GM21381 (cell line): ENCODE measurements at regions not wholly inside any gene's neighbourhood (a gene's known extent, or its start where the extent isn't known, plus 50 kb on each side); places are given as distances from the start of the nearest gene placed in this dataset.
"Not testable (repeated sequence)": the region's sequence is repeated elsewhere in the genome, so short reads cannot be mapped to it uniquely, and the experiment has no call there.

Source experiments
- ATAC-seq: cut with Tn5 transposase; IDR thresholded peaks from one replicate; pipeline ENCODE4 v1.9.1; 2021; ENCODE audit warnings: mild to moderate bottlenecking, moderate library complexity; ENCODE audit not compliant: unreplicated experiment

DNA sequence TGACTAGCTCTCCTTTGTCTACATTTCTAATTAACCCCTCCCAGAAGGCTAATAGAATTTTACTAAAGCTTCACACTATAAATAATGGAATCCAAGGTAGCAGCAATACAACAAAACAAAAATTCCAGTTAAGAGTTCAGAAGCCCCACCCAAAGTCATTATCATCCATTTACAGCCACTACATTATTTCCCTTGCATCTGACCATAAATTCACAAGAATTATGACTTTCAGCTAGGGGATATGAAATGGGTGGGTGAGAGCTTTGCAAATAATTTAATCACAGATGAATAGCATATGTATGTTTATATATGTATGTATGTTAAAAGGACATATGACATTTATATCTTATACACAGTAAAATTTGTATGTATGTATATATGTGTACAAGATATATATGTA is 65.3 kb upstream of the PTGDR start:
- ATAC-seq = no peak

- ATAC-seq = no peak
These were observed 77.1 kb upstream of the PTGDR start for GRCh38 chr14:52190337-52190931.

- ATAC-seq = no peak
These were observed 78.2 kb upstream of the PTGDR start for GRCh38 chr14:52189325-52189724.

- ATAC-seq = no peak
These were observed 79.1 kb upstream of the PTGDR start for GRCh38 chr14:52188381-52188780.

GRCh38 chr14:52185178-52185577 is 82.3 kb upstream of the PTGDR start:
- ATAC-seq = no peak

GRCh38 chr14:52182853-52183252 is 84.6 kb upstream of the PTGDR start:
- ATAC-seq = no peak

GRCh38 chr14:52179141-52179790 is 88.2 kb upstream of the PTGDR start:
- no peak for ATAC-seq

DNA sequence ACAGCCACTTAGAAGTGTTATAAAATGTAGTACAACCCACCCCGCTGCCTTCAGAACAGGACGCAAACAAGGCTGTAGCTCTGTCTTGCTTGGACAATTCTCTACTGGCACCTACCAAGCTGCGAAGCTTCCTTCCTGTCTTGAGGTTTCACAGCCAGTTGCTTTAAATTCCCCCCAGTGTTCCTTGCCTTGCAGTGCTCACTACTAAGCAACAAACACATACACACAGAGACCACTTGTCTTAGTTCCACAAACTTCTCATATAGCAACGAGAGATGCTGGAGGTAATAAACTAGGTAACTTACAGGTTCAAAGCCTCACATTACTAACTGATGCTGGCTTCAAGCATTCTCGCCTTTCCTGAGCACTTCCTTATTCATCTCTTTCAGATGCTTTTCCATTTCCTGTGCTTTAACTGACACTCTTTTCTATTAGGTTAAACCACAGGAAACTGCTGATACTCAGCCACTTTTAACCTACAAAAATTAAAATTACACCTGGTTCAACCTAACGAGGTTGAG is 91.5 kb upstream of the PTGDR start:
- peak; percentile 89 for ATAC-seq

DNA sequence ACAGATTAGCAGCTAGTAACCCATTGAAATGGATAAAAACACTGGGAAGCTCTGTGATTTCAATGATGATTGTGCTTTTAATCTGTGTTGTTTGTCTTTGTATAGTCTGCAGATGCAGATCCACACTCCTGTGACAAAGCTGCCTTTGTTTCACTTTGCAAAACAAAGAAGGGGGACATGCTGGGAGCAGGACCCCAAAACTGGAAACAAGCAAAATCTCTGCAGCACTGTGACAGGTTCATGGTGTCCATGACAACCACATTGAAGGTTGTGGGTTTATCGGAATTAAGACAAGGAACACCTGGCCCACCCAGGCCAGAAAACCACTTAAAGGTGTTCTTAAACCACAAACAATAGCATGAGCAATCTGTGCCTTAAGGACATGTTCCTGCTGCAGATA is 95.6 kb upstream of the PTGDR start:
- ATAC-seq = not testable (repeated sequence)

GRCh38 chr14:52166822-52167221 is 98.0 kb upstream of the NID2 start:
- no peak for ATAC-seq

DNA sequence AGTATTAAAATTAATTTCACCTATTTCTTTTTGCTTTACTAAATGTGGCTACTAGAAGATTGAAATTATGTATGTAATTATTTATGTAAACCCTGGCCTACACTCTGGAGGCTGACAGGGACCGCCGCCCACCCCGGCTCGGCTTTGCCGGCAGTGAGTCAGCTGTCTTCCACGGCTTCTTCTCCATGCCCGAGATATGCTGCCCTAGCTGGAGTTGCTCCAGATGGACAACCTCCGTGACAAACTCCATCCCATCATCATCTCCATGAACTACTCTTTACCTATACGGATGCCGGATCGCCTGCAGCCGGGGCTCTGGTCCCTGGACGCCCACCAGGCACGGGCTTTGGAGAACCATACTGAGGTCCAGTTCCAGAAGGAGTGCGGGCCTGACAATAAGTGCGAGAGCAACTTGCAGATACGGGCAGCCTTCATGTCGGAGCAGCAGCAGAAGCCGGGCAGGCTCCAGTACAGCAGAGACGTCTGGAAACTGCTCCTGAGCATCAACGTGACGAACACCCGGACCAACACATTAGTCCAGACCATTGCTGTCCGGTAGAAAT is 86.9 kb upstream of the NID2 start:
- no peak for ATAC-seq

- no peak for ATAC-seq
These were observed 86.3 kb upstream of the NID2 start for GRCh38 chr14:52154992-52155650.

DNA sequence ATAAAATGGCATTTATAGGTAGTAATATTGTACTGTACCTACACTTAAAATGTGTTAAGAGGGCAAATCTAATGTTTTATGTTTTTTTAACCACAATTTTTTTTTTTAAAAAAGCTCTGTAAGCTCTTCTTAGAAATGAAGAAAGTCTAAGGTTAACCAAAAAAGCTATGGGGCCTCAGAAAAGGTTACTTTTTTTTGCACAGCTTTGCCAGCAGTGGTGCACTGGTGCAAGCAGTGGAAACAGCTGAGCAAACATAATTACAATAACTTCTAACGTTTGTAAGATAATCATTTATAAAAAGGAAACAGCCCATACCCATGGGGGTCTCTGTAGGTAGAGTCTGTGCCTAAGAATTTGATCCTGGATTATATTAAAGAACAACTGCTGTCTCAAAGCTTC is 85.1 kb upstream of the NID2 start:
- ATAC-seq = no peak

DNA sequence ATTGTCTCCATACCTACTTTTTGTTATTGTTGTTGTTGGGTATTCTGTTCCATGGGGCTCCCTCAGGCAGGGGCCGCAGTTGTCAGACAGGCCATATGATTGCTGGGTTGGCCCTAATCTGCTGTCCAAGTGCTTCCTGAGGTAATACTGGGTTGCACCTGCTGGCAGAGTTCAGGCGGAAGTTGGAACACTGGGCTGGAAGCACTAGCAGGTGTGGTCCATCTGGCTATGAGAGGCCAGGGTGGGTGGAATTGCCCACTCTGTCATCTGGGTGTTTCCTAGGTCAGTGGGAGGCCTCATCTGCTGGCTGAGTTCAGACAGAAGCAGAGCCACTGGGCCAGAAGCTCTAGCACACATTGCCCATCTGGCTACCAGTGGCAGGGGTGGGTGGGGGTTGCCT is 81.3 kb upstream of the NID2 start:
- ATAC-seq = no peak

DNA sequence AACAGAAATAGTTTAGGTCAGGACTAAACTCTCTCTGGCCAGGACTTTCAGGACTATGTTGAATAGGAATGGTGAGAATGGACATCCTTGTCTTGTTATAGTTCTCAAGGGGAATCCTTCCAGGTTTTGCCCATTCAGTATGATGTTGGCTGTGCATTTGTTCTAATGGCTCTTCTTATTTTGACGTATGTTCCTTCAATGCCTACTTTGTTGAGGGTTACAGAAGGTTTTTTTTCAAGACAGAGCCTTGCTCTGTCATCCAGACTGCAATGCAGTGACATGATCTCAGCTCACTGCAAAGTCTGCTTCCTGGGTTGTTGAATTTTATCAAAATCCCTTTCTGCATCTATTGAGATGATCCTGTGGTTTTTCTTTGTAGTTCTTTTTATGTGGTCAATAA is 79.5 kb upstream of the NID2 start:
- no peak for ATAC-seq

GRCh38 chr14:52146504-52146903 is 77.6 kb upstream of the NID2 start:
- ATAC-seq = no peak

GRCh38 chr14:52144099-52144498 is 75.2 kb upstream of the NID2 start:
- ATAC-seq = not testable (repeated sequence)

DNA sequence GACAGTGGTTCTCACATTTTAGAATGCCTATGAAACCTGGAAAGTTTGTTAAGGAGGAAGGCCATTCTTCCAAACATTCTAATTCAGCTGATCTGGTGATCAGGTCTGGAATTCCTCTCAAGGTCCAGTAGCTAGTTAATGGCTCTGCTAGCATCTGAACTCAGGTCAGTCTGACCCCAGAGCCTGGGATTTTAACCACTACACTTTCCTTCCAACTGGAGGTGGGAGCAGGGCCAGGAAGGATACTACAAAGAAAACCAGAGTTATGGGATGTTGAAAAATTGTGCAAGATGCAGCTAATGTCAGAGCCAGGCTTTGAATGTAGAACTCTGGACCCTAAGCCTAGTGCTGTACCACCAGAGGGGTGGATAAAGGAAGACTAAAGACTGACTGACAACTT is 73.6 kb upstream of the NID2 start:
- no peak for ATAC-seq

DNA sequence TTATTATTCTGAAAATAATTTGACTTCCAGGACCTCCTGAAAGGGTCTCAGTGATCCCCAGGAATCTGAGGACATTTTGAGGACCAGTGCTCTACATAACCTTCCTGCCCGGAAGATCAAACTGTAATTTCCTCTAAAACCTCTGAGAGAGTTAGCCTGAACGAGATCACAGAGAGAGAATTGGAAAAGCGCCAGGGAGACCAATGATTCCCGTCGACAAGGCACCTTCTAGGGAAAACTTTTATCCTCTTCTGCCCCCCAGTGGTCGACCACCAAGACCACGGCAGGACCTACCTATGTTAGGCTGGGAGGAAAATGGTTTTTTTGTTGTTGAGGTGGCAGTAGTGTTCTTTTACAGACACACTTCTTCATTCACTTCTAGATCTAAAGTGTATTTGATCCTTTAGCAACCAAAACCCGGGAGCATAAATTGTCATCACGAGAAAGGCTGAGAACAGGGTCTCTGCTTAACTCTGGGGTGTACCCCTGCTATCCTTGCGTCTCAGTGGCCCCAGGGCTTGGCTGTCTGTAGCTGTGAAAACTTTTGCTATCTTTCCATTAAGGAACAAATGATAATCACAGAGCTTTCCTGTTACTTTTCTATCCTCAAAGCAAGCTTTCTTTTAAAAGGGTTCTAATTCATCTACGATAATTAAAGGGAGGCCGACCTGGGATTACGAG is 62.9 kb upstream of the NID2 start:
- ATAC-seq = no peak

- no peak for ATAC-seq
These were observed 60.9 kb upstream of the NID2 start for GRCh38 chr14:52129721-52130120.

DNA sequence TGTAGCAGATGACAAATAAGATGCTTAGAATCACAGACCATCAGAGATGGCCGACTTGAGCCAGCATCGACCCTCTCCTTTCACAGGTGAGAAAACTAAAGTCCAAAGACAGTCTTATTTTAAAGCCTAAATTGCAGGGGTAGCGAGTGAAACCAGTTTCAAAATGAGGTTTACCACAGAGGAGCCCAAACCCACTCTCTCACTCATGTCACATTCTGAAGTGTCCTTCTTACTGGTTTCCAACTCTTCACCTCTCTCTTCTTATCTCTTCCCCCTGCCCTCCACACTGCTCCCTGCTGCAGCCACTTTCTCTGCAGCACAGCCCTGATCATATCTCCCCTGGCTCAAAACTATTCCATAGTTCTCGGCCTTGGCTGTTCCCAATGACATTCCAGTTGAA is 57.0 kb upstream of the NID2 start:
- ATAC-seq = no peak
